Thymus (tissue), 11 donors: ENCODE measurements at regions not wholly inside any gene's neighbourhood (a gene's known extent, or its start where the extent isn't known, plus 50 kb on each side); places are given as distances from the start of the nearest gene placed in this dataset.
"Not testable (repeated sequence)": the region's sequence is repeated elsewhere in the genome, so short reads cannot be mapped to it uniquely, and the experiment has no call there.

Experiments
- DNase-seq, 9 donors: peaks; one replicate each; pipeline ENCODE4 v3.0.0-alpha.2; 2013; ENCODE audit warnings: low spot score in 9 of 9, low read depth in 6 of 9, missing footprints in 1 of 9
- H3K27ac ChIP-seq, 2 donors: one replicate each; pipeline ENCODE4 v1.5.1; 2013; ENCODE audit warnings: control low read depth in 1 of 2, low read depth in 1 of 2, low read length in 1 of 2, mild to moderate bottlenecking in 1 of 2, moderate library complexity in 1 of 2
- H3K27me3 ChIP-seq, 2 donors: one replicate each; pipeline ENCODE4 v1.5.1; 2013; ENCODE audit warnings: low read length in 1 of 2; ENCODE audit not compliant: control insufficient read depth in 2 of 2, insufficient read depth in 1 of 2
- H3K36me3 ChIP-seq, 2 donors: one replicate each; pipeline ENCODE4 v1.5.1; 2013; ENCODE audit warnings: low read length in 1 of 2, mild to moderate bottlenecking in 1 of 2, moderate library complexity in 1 of 2; ENCODE audit not compliant: control insufficient read depth in 2 of 2, insufficient read depth in 2 of 2
- H3K4me1 ChIP-seq, 2 donors: one replicate each; pipeline ENCODE4 v1.5.1; 2013; ENCODE audit warnings: low read length in 2 of 2; ENCODE audit not compliant: control insufficient read depth in 2 of 2, insufficient read depth in 2 of 2
- H3K4me3 ChIP-seq, 2 donors: one replicate each; pipeline ENCODE4 v1.5.1; 2013; ENCODE audit warnings: low read length in 2 of 2, control low read depth in 1 of 2, mild to moderate bottlenecking in 1 of 2
- H3K9me3 ChIP-seq, 2 donors: one replicate each; pipeline ENCODE4 v1.5.1; 2013; ENCODE audit warnings: low read length in 1 of 2, mild to moderate bottlenecking in 1 of 2; ENCODE audit not compliant: control insufficient read depth in 2 of 2, insufficient read depth in 1 of 2
- WGBS: extraction: QIAGEN DNeasy Blood & Tissue Kit; methylation state at CpG from one replicate; pipeline ENCODE4 v1.1.7; 2013; 5-methylcytosine and 5-hydroxymethylcytosine counted together
- donor health status: healthy.

DNA sequence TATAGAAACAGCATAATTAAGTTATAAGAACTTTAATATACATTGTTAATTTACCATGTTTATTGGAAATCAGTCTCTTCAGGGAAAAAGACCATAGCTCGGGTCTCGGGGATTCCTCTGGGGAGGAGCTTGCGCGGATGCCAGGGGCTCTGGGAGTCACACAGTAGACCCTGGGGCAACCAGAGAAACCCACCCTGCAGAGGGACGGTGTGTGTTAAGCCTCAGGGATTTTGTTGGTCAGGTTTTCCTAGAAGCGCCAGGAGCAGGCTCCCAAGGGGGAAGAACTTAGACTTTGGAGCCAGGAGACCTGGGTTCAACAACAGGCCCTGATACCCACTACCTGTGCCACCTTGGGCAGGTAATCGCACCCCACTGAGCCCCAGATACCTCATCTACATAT, 297.9 kb downstream of the MED10 start:
- WGBS, result 94% methylated on average over 7 of the region's 7 CpGs
- Histone ChIP-seq H3K27ac (no peak overlapping the region), H3K36me3 (no peaks in the 10 kb centered on the region), H3K27me3 (no peaks in the 10 kb centered on the region), H3K4me3 (no peak overlapping the region), H3K4me1 (no peaks in the 10 kb centered on the region), H3K9me3 (no peaks in the 10 kb centered on the region)
- DNase-seq, result no peak

DNA sequence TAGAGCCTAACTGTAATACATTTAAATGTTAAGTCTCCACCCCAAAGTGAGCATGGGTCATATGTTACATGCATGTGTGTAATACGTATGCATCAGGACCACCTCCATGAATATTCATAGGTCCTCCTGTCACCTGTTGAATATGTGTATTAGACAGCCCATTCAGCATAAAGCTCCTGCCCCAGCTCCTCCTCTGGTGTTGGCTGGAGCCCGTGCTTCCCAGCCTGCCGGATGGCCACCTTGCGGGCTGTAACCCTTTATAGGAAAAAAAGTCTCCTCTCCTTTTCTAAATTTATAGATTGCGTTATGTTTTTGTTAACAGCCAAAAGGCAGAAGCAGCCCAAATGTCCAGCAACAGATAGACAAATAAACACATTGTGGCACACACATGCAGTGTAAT, 299.5 kb downstream of the MED10 start:
- Histone ChIP-seq H3K36me3 (no peaks in the 10 kb centered on the region), H3K9me3 (no peaks in the 10 kb centered on the region), H3K27ac (no peak overlapping the region), H3K4me1 (no peaks in the 10 kb centered on the region), H3K4me3 (no peak overlapping the region), H3K27me3 (no peaks in the 10 kb centered on the region)
- 89% methylated on average over 5 of the region's 5 CpGs for WGBS
- no peak for DNase-seq

DNA sequence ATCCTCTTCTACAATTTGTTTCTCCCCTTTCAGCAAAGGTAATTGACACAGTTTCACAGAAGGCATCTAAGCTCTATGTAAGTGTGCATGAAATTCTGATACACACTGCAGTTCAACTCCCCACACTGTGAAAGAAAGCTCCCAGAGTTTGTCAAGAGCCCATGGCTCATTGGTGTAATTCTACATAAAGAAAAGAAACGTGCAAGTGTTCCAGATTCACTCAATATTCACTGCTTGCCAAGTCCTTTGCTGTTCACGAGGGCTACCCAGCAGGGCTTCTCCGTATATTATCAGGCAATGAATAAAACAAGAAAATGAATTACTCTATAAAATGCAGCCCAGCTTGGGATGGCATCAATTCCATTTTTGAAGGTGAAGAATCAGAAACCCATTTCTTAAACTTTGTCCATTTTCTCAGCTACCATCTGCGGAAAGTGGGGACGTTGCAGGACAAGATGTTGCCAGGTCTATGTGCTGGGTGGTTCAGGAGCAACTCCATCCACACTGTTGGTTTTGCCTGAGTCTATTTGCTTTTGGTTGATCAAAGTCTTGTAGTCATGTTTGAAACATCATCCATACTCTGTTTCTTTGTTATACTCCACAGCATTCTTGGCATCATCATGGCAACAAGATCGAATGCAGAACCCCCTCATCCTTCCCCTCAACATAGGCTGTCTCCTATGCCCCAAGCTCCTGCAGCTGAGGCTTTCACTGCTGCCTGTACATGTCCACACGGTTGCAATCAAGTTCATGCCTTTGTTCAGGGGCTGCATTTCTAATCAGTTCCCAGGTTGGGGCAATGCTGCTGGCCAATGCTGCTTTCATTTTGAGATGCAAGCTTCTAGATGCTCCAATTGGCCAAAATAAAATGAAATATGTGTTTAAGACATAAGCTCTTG, 301.8 kb downstream of the MED10 start:
- Histone ChIP-seq H3K27me3 (no peaks in the 10 kb centered on the region), H3K36me3 (no peaks in the 10 kb centered on the region), H3K27ac (no peak overlapping the region), H3K4me1 (no peaks in the 10 kb centered on the region), H3K9me3 (no peaks in the 10 kb centered on the region), H3K4me3 (no peak overlapping the region)
- DNase-seq, result no peak
- 85% methylated on average over 7 of the region's 7 CpGs for WGBS

DNA sequence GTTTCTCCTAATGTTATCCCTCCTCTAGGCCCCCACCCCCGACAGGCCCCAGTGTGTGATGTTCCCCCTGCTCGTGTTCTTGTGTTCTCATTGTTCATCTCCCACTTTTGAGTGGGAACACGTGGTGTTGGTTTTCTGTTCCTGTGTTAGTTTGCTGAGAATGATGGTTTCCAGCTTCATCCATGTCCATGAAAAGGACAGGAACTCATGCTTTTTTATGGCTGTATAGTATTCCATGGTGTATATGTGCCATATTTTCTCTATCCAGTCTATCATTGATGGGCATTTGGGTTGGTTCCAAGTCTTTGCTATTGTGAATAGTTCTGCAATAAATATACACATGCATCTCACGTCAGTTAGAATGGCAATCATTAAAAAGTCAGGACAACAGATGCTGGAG, 305.9 kb downstream of the MED10 start:
- H3K27ac ChIP-seq, H3K4me3 ChIP-seq, DNase-seq, H3K4me1 ChIP-seq, H3K27me3 ChIP-seq, H3K36me3 ChIP-seq, H3K9me3 ChIP-seq: not testable (repeated sequence)
- 93% methylated on average over 4 of the region's 4 CpGs for WGBS

DNA sequence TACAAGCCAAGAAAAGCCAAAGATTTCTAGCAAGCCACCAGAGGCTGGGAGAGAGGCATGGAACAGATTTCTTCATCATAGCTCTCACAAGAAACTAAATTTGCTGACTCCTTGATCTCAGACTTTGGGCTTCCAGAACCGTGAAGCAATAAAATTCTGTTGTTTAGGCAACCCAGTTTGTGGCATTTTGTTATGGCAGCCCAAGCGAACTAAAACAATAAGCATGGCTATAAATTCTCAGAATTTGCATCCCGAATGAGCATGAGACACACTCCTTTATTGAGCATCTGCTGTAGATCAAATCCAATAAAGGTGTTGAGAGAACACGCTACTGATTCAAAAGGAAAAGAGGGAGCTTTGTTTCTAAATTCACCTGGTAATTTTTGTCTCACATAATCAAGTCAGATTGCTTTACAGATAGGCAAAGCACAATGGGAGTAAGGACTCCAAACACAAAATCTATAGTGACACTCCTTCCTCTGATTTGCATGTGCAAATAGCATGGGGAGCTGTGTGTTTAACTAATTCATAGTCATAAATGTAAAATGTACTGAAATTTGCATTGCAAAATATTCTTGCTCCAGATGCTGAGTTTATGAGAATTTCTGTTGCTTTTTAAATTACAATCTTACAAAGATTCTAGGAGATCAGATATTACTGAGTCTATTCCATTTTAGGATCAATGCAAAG, 308.7 kb downstream of the MED10 start:
- 55% methylated on average over 4 of the region's 4 CpGs for WGBS
- Histone ChIP-seq H3K9me3 (no peaks in the 10 kb centered on the region), H3K36me3 (no peaks in the 10 kb centered on the region), H3K4me1 (no peaks in the 10 kb centered on the region), H3K27ac (no peak overlapping the region), H3K27me3 (no peaks in the 10 kb centered on the region), H3K4me3 (no peak overlapping the region)
- no peak for DNase-seq

DNA sequence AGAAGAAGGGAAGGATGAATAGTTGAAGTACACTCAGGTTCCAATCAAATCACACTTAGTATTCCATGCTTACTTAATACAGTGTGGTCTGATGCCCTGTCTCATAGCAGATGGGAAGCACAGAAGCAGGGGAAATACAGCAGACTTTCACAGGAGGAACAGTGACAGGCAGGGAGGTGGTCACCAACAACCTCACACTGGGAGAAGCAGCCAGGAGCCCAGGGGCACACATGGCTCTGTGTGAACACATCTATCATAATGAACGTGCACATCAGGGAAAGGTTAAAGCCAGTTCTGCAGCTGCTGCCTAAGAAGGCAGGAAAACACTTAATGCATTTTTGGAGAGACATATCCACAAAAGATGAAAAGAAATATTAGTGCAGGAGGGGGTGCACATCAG, 312.3 kb downstream of the MED10 start:
- 94% methylated on average over 1 of the region's 1 CpG for WGBS
- Histone ChIP-seq H3K9me3 (no peaks in the 10 kb centered on the region), H3K27me3 (no peaks in the 10 kb centered on the region), H3K27ac (no peak overlapping the region), H3K4me1 (no peaks in the 10 kb centered on the region), H3K4me3 (no peak overlapping the region), H3K36me3 (no peaks in the 10 kb centered on the region)
- DNase-seq, result no peak

DNA sequence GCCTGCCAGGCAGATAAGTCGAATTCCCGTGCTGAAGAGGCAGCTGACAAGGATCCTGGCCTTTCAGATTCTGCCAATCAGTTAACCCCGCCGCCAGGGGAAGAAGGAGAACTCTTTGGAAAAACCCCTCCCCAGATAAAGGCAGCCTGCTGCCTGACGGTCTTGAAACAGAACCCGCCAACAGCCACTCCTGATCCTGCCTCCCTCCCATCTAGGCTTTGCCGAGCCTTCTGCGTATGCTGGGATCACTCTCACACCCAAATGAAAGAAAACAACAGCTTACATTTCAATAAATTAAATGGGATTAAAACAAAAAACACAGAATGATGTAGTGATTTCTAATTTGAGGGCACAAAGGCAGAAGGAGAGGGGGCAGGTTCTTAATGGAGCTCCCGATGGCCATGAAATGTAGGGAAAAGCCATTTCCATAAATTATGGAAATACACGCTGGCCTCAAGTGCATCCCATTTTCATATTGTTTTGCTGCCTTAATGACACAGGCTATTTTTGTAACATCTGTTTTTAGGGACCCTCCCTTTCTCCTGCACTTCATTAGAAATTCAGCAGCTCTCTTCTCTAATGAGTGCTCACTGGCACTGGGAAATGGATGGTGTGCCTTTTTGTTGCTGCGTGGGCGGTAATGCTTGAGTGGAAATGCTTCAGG, 319.1 kb downstream of the MED10 start:
- H3K4me3 ChIP-seq, result no peak overlapping the region
- no peaks in the 10 kb centered on the region for H3K27me3 ChIP-seq
- no peak for DNase-seq
- H3K4me1 ChIP-seq, result no peaks in the 10 kb centered on the region
- H3K27ac ChIP-seq, result no peak overlapping the region
- H3K9me3 ChIP-seq, result no peaks in the 10 kb centered on the region
- no peaks in the 10 kb centered on the region for H3K36me3 ChIP-seq
- 85% methylated on average over 12 of the region's 12 CpGs for WGBS

DNA sequence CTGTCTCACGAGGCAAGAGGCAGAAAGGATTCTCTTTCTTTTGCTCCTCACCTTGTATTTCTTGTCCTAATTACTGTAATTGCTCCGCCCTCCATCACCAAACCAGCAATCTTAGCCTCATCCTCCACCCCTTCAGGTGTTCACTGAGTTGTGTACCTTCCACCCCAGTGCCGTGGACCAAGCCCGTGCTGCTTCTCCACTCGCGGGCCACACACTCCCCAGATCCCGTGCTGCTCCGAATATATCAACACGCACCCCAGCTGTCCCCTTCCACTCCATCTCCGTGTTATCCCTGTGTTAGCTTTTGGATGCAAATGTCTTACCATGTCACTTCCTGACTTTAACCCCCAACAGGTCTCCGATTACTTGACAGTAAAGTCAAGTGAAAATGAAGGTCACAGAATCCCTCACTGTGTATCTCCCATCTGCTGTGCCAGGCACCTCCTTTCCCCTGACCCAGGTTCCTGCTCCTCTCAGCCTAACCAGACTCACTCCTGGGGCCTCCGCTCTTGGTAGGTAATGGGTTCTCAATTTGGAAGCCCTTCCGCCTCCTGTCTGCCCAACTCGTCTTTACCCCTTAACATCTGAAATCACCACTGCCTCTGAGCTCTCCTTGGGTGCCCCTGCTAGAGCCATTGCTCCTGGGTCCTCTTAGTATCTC, 320.2 kb downstream of the MED10 start:
- Histone ChIP-seq H3K4me3 (no peak overlapping the region), H3K27me3 (no peaks in the 10 kb centered on the region), H3K36me3 (no peaks in the 10 kb centered on the region), H3K9me3 (no peaks in the 10 kb centered on the region), H3K27ac (no peak overlapping the region), H3K4me1 (no peaks in the 10 kb centered on the region)
- DNase-seq, result no peak
- WGBS, result 94% methylated on average over 14 of the region's 14 CpGs

DNA sequence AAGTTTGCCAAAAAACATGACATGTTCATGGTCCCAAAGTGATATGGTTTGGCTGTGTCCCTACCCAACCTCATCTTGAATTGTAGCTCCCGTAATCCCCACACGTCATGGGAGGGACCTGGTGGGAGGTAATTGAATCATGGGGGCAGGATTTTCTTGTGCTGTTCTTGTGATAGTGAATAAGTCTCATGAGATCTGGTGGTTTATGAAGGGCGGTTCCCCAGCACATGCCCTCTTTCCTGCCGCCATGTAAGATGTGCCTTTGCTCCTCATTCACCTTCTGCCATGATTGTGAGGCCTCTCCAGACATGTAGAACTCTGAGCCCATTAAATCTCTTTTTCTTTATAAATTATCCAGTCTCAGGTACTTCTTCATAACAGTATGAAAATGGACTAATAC, 322.1 kb downstream of the MED10 start:
- Histone ChIP-seq H3K36me3 (no peaks in the 10 kb centered on the region), H3K9me3 (no peaks in the 10 kb centered on the region), H3K27ac (no peak overlapping the region), H3K4me3 (no peak overlapping the region), H3K27me3 (no peaks in the 10 kb centered on the region), H3K4me1 (no peaks in the 10 kb centered on the region)
- 91% methylated on average over 4 of the region's 4 CpGs for WGBS
- no peak for DNase-seq
